Keratinocyte (primary cell): ENCODE measurements at regions not wholly inside any gene's neighbourhood (a gene's known extent, or its start where the extent isn't known, plus 50 kb on each side); places are given as distances from the start of the nearest gene placed in this dataset.

Source experiments
- DNase-seq: peaks from one replicate; pipeline ENCODE4 v3.0.0-alpha.2; 2011; ENCODE audit warnings: low read depth, missing footprints, low spot score
- FAIRE-seq: peaks from 2 replicates; lab custom pipeline; 2011; peaks lifted over from hg19 to GRCh38; lab: Jason Lieb, UNC
- H2AFZ ChIP-seq: 2 replicates; pipeline ENCODE4 v1.6.0; 2012; ENCODE audit warnings: low read length, control low read depth, inconsistent platforms; ENCODE audit not compliant: control insufficient read depth
- H3K27ac ChIP-seq: 2 replicates; pipeline ENCODE4 v1.5.1; 2011; ENCODE audit warnings: low read length; ENCODE audit not compliant: control insufficient read depth, insufficient read depth
- H3K27me3 ChIP-seq: 3 replicates; pipeline ENCODE4 v1.6.0; 2011; ENCODE audit warnings: low read length; ENCODE audit not compliant: control insufficient read depth, insufficient read depth; ENCODE audit errors: extremely low read depth
- H3K36me3 ChIP-seq, 2 experiments: 2 replicates in 1 of 2; 3 replicates in 1 of 2; pipeline ENCODE4 v1.5.1; 2011; ENCODE audit warnings: low read length in 2 of 2, mild to moderate bottlenecking in 1 of 2; ENCODE audit not compliant: control insufficient read depth in 2 of 2, insufficient read depth in 2 of 2; ENCODE audit errors: extremely low read depth in 1 of 2
- H3K4me1 ChIP-seq: 3 replicates; pipeline ENCODE4 v1.5.1; 2011; ENCODE audit warnings: low read length; ENCODE audit not compliant: control insufficient read depth, insufficient read depth; ENCODE audit errors: extremely low read depth
- H3K4me2 ChIP-seq: 3 replicates; pipeline ENCODE4 v1.6.0; 2011; ENCODE audit warnings: low read depth, low read length; ENCODE audit not compliant: control insufficient read depth, insufficient read depth; ENCODE audit errors: extremely low read depth
- H3K4me3 ChIP-seq, 3 experiments: fragments of 200-600 bp in 1 of 3; sonication (generic) in 1 of 3; 2 replicates in 2 of 3; 3 replicates in 1 of 3; pipeline ENCODE4 v1.5.1; 2011 to 2016; ENCODE audit warnings: low read length in 3 of 3, mild to moderate bottlenecking in 3 of 3, control low read depth in 2 of 3, inconsistent platforms in 1 of 3, low read depth in 1 of 3, mixed read lengths in 1 of 3, mixed run types in 1 of 3, moderate library complexity in 1 of 3; ENCODE audit not compliant: control insufficient read depth in 2 of 3, insufficient read depth in 2 of 3; ENCODE audit errors: extremely low read depth in 1 of 3
- H3K79me2 ChIP-seq: 2 replicates; pipeline ENCODE4 v1.6.0; 2012; ENCODE audit warnings: low read length; ENCODE audit not compliant: control insufficient read depth, insufficient read depth
- H3K9ac ChIP-seq: 3 replicates; pipeline ENCODE4 v1.6.0; 2011; ENCODE audit warnings: low read length; ENCODE audit not compliant: control insufficient read depth, insufficient read depth; ENCODE audit errors: extremely low read depth
- H3K9me1 ChIP-seq: 3 replicates; pipeline ENCODE4 v1.6.0; 2011; ENCODE audit warnings: low read length; ENCODE audit not compliant: control insufficient read depth, insufficient read depth; ENCODE audit errors: extremely low read depth
- H3K9me3 ChIP-seq: 2 replicates; pipeline ENCODE4 v1.5.1; 2012; ENCODE audit warnings: low read depth, low read length; ENCODE audit not compliant: control insufficient read depth
- H4K20me1 ChIP-seq: 3 replicates; pipeline ENCODE4 v1.6.0; 2011; ENCODE audit warnings: low read length; ENCODE audit not compliant: control insufficient read depth, insufficient read depth; ENCODE audit errors: extremely low read depth
- EZH2 ChIP-seq: IDR thresholded peaks from one replicate; pipeline ENCODE4 v1.6.1; 2012; ENCODE audit warnings: inconsistent platforms, mild to moderate bottlenecking, low read length, moderate library complexity
- dilution Hi-C: fragments of 300-500 bp; cut with MboI; formaldehyde crosslinking; loops from one replicate; pipeline ENCODE4 v1.7.0; 2020; ENCODE audit warnings: low sequenced_read_pairs; ENCODE audit not compliant: extremely low pct_ligation_motif_present
- TF ChIP-seq, protein P1 (sequence below), 3 experiments: IDR thresholded peaks in 1 of 3; conservative IDR thresholded peaks in 1 of 3; optimal IDR thresholded peaks in 1 of 3; 2 replicates in 2 of 3; 3 replicates in 1 of 3; pipeline versions ENCODE3 to v1.5.1; 2011; ENCODE audit warnings: low read length in 3 of 3, mild to moderate bottlenecking in 3 of 3, moderate library complexity in 2 of 3, control low read depth in 1 of 3, inconsistent platforms in 1 of 3; ENCODE audit not compliant: insufficient read depth in 2 of 3; ENCODE audit errors: extremely low read depth in 1 of 3

DNA sequence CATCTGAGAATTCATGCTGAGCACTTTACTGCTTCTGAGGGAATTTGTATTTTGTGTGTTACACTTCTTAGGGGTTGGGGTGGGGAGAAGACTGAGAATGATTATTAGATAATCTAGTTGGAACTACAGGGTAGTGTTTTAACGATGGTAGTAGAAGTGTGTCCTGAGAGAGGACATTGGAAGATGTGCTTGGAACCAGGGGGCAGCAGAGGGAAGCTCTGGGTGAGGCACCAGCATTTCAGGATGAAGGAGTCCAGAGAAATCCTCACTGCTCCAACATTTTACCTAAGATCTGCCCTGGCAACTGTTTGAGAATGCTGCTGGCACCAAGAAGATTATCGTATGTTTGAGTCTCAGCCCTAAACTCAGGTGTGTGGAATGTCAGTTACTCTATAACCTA, 145.5 kb downstream of the SQOR start:
- Histone ChIP-seq H3K79me2 (no peaks in the 10 kb centered on the region), H3K4me2 (no peak overlapping the region), H3K9me1 (no peaks in the 10 kb centered on the region), H3K36me3 (no peaks in the 10 kb centered on the region), H2AFZ (no peak overlapping the region), H3K27ac (no peak overlapping the region), H3K4me3 (no peak overlapping the region), H3K9me3 (no peaks in the 10 kb centered on the region), H4K20me1 (no peaks in the 10 kb centered on the region), H3K9ac (no peak overlapping the region), H3K27me3 (peaks cover 2% of the 10 kb centered on the region), H3K4me1 (no peaks in the 10 kb centered on the region)
- DNase-seq (no peak), FAIRE-seq (no peak)
- TF ChIP-seq EZH2, result no peak
- TF ChIP-seq, protein P1, sequence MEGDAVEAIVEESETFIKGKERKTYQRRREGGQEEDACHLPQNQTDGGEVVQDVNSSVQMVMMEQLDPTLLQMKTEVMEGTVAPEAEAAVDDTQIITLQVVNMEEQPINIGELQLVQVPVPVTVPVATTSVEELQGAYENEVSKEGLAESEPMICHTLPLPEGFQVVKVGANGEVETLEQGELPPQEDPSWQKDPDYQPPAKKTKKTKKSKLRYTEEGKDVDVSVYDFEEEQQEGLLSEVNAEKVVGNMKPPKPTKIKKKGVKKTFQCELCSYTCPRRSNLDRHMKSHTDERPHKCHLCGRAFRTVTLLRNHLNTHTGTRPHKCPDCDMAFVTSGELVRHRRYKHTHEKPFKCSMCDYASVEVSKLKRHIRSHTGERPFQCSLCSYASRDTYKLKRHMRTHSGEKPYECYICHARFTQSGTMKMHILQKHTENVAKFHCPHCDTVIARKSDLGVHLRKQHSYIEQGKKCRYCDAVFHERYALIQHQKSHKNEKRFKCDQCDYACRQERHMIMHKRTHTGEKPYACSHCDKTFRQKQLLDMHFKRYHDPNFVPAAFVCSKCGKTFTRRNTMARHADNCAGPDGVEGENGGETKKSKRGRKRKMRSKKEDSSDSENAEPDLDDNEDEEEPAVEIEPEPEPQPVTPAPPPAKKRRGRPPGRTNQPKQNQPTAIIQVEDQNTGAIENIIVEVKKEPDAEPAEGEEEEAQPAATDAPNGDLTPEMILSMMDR (optimal IDR thresholded peaks at IDR 0.05 in 1 of 3, IDR thresholded peaks at IDR 0.05 in 1 of 3, conservative IDR thresholded peaks at IDR 0.05 in 1 of 3; ENCODE audit: extremely low read depth in 1 of 3, insufficient read depth in 2 of 3, low read length in 3 of 3), result peak in 1 of 3 experiments; percentile 4
- dilution Hi-C loops, result no loop called here

DNA sequence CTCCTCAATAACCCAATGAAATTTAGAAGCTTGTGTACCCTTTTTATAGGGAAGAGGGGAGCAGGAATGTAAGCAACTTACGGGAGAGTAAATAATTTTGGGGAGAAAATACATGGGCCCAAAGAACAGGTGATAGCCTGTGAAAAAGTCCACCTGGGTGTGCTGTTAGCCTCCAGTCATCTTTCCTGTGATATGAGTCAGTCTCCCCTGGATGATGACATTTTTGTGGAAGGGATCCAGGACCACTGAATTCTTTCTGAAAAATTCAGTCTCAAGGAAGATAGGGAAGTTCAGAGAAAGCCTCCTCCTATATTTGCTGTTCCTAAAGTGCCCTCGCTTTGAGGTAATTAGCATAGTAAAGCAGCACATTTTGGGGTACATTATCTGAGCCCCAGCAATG, 149.8 kb downstream of the SQOR start:
- H3K4me1 ChIP-seq, result no peaks in the 10 kb centered on the region
- TF ChIP-seq, protein P1 (optimal IDR thresholded peaks at IDR 0.05 in 1 of 3, IDR thresholded peaks at IDR 0.05 in 1 of 3, conservative IDR thresholded peaks at IDR 0.05 in 1 of 3; ENCODE audit: extremely low read depth in 1 of 3, insufficient read depth in 2 of 3, low read length in 3 of 3), result peak in 1 of 3 experiments; percentile 5
- TF ChIP-seq EZH2, result no peak
- H3K9ac ChIP-seq, result no peak overlapping the region
- H3K9me1 ChIP-seq, result no peaks in the 10 kb centered on the region
- H4K20me1 ChIP-seq, result no peaks in the 10 kb centered on the region
- no peak overlapping the region for H3K4me2 ChIP-seq
- H3K9me3 ChIP-seq, result no peaks in the 10 kb centered on the region
- no peak for FAIRE-seq
- DNase-seq, result no peak
- no peak overlapping the region for H3K4me3 ChIP-seq
- H3K27me3 ChIP-seq, result peaks cover 2% of the 10 kb centered on the region
- dilution Hi-C loops, result no loop called here
- H3K79me2 ChIP-seq, result no peaks in the 10 kb centered on the region
- no peaks in the 10 kb centered on the region for H3K36me3 ChIP-seq
- H2AFZ ChIP-seq, result no peak overlapping the region
- H3K27ac ChIP-seq, result no peak overlapping the region
